ENCODE measurements at regions not wholly inside any gene's neighbourhood (a gene's known extent, or its start where the extent isn't known, plus 50 kb on each side); places are given as distances from the start of the nearest gene placed in this dataset.
A peak's percentile ranks its signal among the peaks of the same experiment; 100 is the strongest.

GRCh38 chr21:32138658-32139057, 140.2 kb downstream of the MIS18A start:
- peak in 27 of 42 donors; percentile 7 to 62 (median 21) for DNase-seq
- intact Hi-C loops (cut with DNase I): no loop called here

- intact Hi-C loops (cut with DNase I): no loop called here
- DNase-seq: no peak
These were observed 140.9 kb downstream of the MIS18A start for GRCh38 chr21:32137931-32138330.

GRCh38 chr21:32137266-32137665, 141.6 kb downstream of the MIS18A start:
- no peak for DNase-seq
- intact Hi-C loops (cut with DNase I): no loop called here

- intact Hi-C loops (cut with DNase I): no loop called here
- peak in 1 of 42 donors; percentile 10 for DNase-seq
These were observed 142.3 kb downstream of the MIS18A start for GRCh38 chr21:32136546-32136945.

- peak in 5 of 42 donors; percentile 3 to 46 (median 12) for DNase-seq
- intact Hi-C loops (cut with DNase I): no loop called here
These were observed 143.2 kb downstream of the MIS18A start for GRCh38 chr21:32135401-32136363.

GRCh38 chr21:32134441-32135130, 144.3 kb downstream of the MIS18A start:
- no peak for DNase-seq
- intact Hi-C loops (cut with DNase I): no loop called here

GRCh38 chr21:32132881-32133280, 146.0 kb downstream of the MIS18A start:
- DNase-seq: no peak
- intact Hi-C loops (cut with DNase I): no loop called here

GRCh38 chr21:32132409-32132808, 146.4 kb downstream of the MIS18A start:
- DNase-seq: no peak
- intact Hi-C loops (cut with DNase I): no loop called here

- no peak for DNase-seq
- intact Hi-C loops (cut with DNase I): no loop called here
These were observed 146.9 kb downstream of the MIS18A start for GRCh38 chr21:32131960-32132359.

GRCh38 chr21:32131164-32131563, 147.7 kb downstream of the MIS18A start:
- intact Hi-C loops (cut with DNase I): no loop called here
- DNase-seq: no peak

- intact Hi-C loops (cut with DNase I): no loop called here
- DNase-seq: no peak
These were observed 148.6 kb downstream of the MIS18A start for GRCh38 chr21:32130031-32130891.

- DNase-seq: no peak
- intact Hi-C loops (cut with DNase I): no loop called here
These were observed 151.8 kb downstream of the MIS18A start for GRCh38 chr21:32127081-32127480.

GRCh38 chr21:32122082-32122481, 156.8 kb downstream of the MIS18A start:
- intact Hi-C loops (cut with DNase I): no loop called here
- no peak for DNase-seq

GRCh38 chr21:32120230-32120629, 158.6 kb downstream of the MIS18A start:
- DNase-seq: no peak
- intact Hi-C loops (cut with DNase I): no loop called here

- intact Hi-C loops (cut with DNase I): no loop called here
- no peak for DNase-seq
These were observed 159.0 kb downstream of the MIS18A start for GRCh38 chr21:32119811-32120210.

- intact Hi-C loops (cut with DNase I): no loop called here
- DNase-seq: no peak
These were observed 159.5 kb downstream of the MIS18A start for GRCh38 chr21:32119389-32119788.

- no peak for DNase-seq
These were observed 164.3 kb downstream of the MIS18A start for GRCh38 chr21:32114419-32115035.

GRCh38 chr21:32113486-32113885, 165.4 kb downstream of the MIS18A start:
- no peak for DNase-seq
- intact Hi-C loops (cut with DNase I): no loop called here

More at GRCh38 chr21:32114419-32115035, 164.3 kb downstream of the MIS18A start:
- intact Hi-C loops (cut with DNase I): no loop called here

- intact Hi-C loops (cut with DNase I): no loop called here
- DNase-seq: no peak
These were observed 166.7 kb downstream of the MIS18A start for GRCh38 chr21:32112195-32112594.
